GM18498 (cell line): ENCODE measurements at regions not wholly inside any gene's neighbourhood (a gene's known extent, or its start where the extent isn't known, plus 50 kb on each side); places are given as distances from the start of the nearest gene placed in this dataset.
"Not testable (repeated sequence)": the region's sequence is repeated elsewhere in the genome, so short reads cannot be mapped to it uniquely, and the experiment has no call there.

Experiments
- ATAC-seq: cut with Tn5 transposase; IDR thresholded peaks from one replicate; pipeline ENCODE4 v1.9.1; 2021; ENCODE audit warnings: mild to moderate bottlenecking, moderate library complexity; ENCODE audit not compliant: unreplicated experiment

DNA sequence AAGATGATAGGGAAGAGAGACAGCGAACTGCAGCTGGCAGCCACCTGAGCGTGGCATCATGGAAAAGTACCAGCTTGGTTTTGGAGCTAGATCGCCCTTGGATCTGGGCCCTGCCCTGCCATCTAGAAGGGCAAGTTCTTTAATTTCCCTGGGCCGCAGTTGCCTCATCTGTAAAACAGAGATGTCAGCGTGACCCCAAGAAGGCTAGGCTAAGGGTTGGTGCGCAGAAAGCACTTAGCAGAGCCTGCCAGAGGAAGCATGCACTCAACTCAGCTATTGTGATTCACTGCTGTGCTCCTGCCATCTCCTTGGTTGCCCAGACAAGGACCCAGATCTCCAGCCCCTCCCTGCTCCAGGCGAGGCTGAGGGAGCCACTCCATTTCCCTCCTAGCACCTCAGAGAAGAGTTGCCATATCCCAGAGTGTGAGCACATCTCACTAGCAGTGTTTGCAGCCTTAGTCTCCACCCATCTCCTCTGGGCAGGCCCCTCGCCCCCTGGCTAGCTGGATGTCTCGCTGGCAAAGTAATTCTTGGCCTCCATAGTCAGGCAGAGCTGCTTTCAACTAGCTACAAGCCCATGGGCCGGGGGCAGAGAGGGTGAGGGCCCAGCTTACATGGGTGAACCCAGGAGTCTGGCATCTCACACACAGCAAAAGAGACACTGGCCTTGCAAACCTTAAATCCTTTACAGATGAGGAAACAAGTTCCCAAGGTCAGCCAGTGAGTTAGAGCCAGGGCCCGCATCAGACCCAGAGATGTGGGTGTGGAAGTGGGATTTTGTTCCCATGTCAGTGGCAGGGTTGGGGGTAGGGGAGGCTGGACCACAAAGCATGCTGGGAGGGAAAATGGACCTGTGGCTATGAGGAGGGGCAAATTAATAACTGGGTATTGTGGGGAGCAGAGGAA lies 280.7 kb upstream of the TLE3 start:
- ATAC-seq: no peak

DNA sequence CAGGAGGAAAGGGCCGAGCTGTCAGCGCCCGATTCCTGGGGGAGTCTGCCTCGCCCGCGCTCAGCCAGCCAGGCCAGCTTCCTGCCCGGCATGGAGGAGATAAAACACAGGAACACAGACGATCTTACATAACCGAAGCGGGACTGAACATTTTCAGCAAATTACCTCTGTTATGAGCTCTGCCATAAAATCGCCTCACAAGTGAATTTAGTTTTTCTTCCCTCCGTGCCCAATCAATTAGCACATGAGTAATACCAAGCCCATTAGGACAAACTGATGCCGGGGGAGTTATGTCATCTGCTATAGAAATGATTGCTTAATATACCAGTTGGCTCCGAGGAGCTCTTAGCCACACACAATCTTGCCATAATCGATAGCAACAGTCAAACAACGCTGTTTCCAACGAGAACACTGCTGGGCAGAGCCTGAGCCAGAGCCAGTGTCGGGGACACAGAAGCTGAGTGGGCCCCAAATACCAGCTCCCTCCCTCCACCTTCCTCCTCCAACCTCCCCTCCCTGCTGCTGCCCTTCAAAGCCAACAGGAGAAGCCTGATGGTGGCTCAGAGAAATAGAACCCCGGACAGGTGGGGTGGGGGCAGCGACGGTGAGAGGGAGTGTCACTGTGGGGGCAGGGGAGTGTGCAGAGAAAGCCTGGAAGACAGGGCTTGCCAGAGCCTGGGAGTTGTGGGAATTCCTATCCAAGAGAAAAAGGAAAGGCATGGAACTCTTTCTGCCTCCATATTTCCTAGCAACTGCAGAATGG lies 279.4 kb upstream of the TLE3 start:
- ATAC-seq: no peak

GRCh38 chr15:70376031-70376928 lies 278.6 kb upstream of the TLE3 start:
- ATAC-seq: no peak

- no peak for ATAC-seq
These were observed 277.9 kb upstream of the TLE3 start for GRCh38 chr15:70375586-70375985.

- ATAC-seq: no peak
These were observed 277.3 kb upstream of the TLE3 start for GRCh38 chr15:70375006-70375431.

GRCh38 chr15:70374096-70374495 lies 276.4 kb upstream of the TLE3 start:
- ATAC-seq: no peak

DNA sequence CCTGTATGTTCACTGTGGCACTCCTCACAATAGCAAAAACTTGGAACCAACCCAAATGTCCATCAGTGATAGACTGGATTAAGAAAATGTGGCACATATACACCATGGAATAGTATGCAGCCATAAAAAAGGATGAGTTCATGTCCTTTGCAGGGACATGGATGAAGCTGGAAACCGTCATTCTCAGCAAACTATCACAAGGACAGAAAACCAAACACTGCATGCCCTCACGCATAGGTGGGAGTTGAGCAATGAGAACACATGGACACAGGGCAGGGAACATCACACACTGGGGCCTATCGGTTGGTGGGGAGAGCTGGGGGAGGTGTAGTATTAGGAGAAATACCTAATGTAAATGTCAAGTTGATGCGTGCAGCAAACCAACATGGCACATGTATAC lies 275.7 kb upstream of the TLE3 start:
- not testable (repeated sequence) for ATAC-seq

DNA sequence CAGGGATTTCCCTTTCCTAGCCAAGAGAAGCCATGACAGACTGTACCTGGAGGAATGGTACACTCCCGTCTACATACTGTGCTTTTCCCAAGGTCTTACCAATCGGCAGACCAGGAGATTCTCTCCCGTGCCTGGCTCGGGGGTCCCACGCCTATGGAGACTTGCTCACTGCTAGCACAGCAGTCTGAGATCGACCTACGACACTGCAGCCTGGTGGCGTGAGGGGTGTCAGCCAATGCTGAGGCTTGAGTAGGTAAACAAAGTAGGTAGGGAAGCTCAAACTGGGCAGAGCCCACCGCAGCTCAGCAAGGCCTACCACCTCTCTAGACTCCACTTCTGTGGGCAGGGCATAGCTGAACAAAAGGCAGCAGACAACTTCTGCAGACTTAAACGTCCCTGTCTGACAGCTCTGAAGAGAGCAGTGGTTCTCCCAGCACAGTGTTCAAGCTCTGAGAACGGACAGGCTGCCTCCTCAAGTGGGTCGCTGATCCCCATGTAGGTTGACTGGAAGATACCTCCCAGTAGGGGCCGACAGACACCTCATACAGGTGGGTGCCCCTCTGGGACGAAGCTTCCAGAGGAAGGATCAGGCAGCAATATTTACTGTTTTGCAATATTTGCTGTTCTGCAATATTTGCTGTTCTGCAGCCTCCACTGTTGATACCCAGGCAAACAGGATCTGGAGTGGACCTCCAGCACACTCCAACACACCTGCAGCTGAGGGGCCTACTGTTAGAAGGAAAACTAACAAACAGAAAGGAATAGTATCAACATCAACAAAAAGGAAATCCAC lies 270.4 kb upstream of the TLE3 start:
- not testable (repeated sequence) for ATAC-seq

DNA sequence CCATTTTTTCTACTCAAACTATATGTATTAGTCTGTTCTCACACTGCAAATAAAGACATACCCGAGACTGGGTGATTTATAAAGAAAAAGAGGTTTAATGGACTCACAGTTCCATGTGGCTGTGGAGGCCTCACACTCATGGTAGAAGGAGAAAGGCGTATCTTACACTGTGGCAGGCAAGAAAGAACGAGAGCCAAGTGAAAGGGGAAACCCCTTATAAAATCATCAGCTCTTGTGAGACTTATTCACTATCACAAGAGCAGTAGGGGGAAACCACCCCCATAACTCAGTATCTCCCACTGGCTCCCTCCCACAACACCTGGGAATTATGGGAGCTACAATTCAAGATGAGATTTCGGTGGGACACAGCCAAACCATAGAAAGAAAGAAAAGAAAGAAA lies 266.3 kb upstream of the TLE3 start:
- not testable (repeated sequence) for ATAC-seq

- no peak for ATAC-seq
These were observed 265.2 kb upstream of the TLE3 start for GRCh38 chr15:70362886-70363285.

DNA sequence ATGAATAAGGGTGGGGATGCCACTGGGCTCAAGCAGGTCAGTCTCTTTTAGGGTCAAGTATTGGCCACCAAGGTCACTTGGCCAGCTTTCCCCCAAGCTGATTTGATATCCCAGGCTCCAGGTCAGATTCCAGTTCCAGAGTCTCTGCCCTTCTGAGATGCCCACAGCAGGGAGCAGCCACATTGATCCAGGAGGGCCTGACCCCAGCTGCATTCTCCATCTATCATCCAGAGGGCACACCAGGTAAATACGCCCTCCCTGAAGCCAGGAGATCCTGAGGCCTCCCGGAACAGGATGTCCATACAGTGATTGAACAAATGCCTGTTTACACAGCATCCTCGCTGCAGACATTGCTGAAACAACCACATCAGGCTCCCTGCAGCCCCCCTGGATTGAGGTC lies 264.6 kb upstream of the TLE3 start:
- ATAC-seq: no peak

- no peak for ATAC-seq
These were observed 264.2 kb upstream of the TLE3 start for GRCh38 chr15:70361891-70362290.

GRCh38 chr15:70361106-70361505 lies 263.4 kb upstream of the TLE3 start:
- no peak for ATAC-seq

- ATAC-seq: no peak
These were observed 261.3 kb upstream of the TLE3 start for GRCh38 chr15:70358871-70359647.

- ATAC-seq: no peak
These were observed 260.5 kb upstream of the TLE3 start for GRCh38 chr15:70358011-70358819.

GRCh38 chr15:70357453-70357852 lies 259.7 kb upstream of the TLE3 start:
- ATAC-seq: no peak

DNA sequence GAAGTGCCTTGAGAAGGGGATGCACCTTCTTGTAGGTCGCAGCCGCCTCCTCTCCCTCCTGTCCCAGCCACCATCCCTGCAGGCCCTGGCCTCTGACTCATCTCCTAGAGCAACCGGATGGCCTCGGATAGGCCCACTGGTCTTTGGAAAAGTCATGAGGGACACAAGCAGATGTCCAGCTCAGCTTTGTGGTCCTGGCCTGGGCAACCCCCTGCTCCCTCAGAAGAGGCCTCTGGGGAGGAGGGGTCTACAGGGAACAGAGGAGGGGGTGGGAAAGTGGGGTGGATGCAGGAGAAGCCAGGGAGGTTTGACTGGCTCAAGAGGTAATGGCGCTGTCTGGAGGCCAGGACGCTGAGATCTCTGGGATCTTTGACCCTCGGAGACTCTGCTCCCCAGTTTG lies 259.2 kb upstream of the TLE3 start:
- no peak for ATAC-seq

DNA sequence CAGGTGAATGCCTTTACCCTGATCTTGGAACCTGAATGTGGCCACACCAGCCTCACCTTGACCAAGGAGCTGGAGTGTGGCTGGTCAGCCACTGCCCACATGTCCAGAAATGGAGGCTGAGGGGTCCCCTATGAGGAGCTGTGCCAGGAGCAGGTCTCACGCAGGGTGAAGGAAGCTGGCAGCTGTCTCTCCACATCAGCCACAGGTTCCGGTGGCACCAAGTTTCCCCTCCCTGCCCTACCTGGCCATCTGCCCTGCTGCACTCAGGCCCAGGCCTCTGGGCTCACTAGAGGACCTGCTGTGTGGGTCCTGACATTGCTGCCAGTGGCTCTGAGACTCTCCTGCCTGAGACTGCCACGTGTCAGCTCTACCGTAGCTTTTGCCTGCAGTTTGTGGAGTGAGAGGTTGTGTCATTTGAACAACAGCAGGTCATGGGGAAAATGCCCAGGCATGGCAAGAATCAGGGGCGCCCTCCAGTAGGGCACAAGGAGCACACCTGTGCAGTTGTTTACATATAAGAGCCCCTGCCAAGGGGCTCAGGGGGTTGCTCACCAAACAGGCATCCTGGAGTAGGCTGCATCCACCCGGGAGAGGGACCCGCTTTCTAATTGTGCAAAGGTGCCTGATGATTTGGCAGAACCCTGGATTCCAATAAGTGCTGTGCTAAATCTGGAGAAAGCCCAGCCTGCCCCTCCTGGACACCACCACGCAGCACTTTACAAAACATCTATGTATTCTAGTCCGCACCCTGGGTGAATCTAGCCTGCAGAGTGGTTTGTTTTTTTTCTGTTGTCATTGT lies 258.5 kb upstream of the TLE3 start:
- no peak for ATAC-seq
